DND-41 (cell line): ENCODE measurements at regions not wholly inside any gene's neighbourhood (a gene's known extent, or its start where the extent isn't known, plus 50 kb on each side); places are given as distances from the start of the nearest gene placed in this dataset.

Experiments
- ATAC-seq: fragments of 200-7000 bp; cut with Tn5 transposase; 3 replicates; pipeline ENCODE4 v1.9.1; 2021; ENCODE audit warnings: low read depth; ENCODE audit not compliant: insufficient read depth
- DNase-seq: peaks from one replicate; pipeline ENCODE4 v3.0.0-alpha.2; 2020
- H2AFZ ChIP-seq: 2 replicates; pipeline ENCODE4 v1.6.0; 2012; ENCODE audit warnings: low read depth, low read length
- H3K27ac ChIP-seq: 2 replicates; pipeline ENCODE4 v1.5.1; 2012; ENCODE audit warnings: low read length, inconsistent platforms
- H3K27me3 ChIP-seq: fragments of 200-600 bp; sonication (generic); 2 replicates; pipeline ENCODE4 v1.6.0; 2012; ENCODE audit warnings: low read length, mild to moderate bottlenecking, inconsistent platforms; ENCODE audit not compliant: insufficient read depth, poor library complexity
- H3K36me3 ChIP-seq: 2 replicates; pipeline ENCODE4 v1.5.1; 2012; ENCODE audit warnings: low read length, inconsistent platforms; ENCODE audit not compliant: insufficient read depth
- H3K4me1 ChIP-seq: 2 replicates; pipeline ENCODE4 v1.5.1; 2012; ENCODE audit warnings: mild to moderate bottlenecking, low read length; ENCODE audit not compliant: insufficient read depth
- H3K4me2 ChIP-seq: 2 replicates; pipeline ENCODE4 v1.6.0; 2012; ENCODE audit warnings: mild to moderate bottlenecking, moderate library complexity, low read length, inconsistent platforms; ENCODE audit not compliant: insufficient read depth
- H3K4me3 ChIP-seq, 2 experiments: fragments of 200-600 bp in 1 of 2; shearing (Covaris generic) in 1 of 2; 2 replicates each; pipeline ENCODE4 v1.5.1; 2012 to 2016; ENCODE audit warnings: inconsistent platforms in 2 of 2, low read length in 2 of 2, mild to moderate bottlenecking in 2 of 2, low read depth in 1 of 2, moderate library complexity in 1 of 2
- H3K79me2 ChIP-seq: 2 replicates; pipeline ENCODE4 v1.6.0; 2012; ENCODE audit warnings: low read length, inconsistent platforms; ENCODE audit not compliant: insufficient read depth
- H3K9ac ChIP-seq: 2 replicates; pipeline ENCODE4 v1.6.0; 2012; ENCODE audit warnings: low read depth, mild to moderate bottlenecking, inconsistent platforms, low read length, moderate library complexity
- H3K9me3 ChIP-seq: 2 replicates; pipeline ENCODE4 v1.5.1; 2012; ENCODE audit warnings: low read length, moderate library complexity, mild to moderate bottlenecking, inconsistent platforms; ENCODE audit not compliant: insufficient read depth, severe bottlenecking
- H4K20me1 ChIP-seq: 2 replicates; pipeline ENCODE4 v1.6.0; 2012; ENCODE audit warnings: low read length; ENCODE audit not compliant: insufficient read depth
- CTCF ChIP-seq: IDR thresholded peaks from 2 replicates; pipeline ENCODE4 v1.5.1; 2012; ENCODE audit warnings: borderline replicate concordance, low read length, moderate library complexity, mild to moderate bottlenecking; ENCODE audit not compliant: poor library complexity, severe bottlenecking; ENCODE audit errors: extremely low read depth
- EZH2 ChIP-seq: IDR thresholded peaks from 3 replicates; pipeline ENCODE4 v1.6.1; 2012; ENCODE audit warnings: borderline replicate concordance, low read depth, mild to moderate bottlenecking, moderate library complexity, low read length, inconsistent platforms; ENCODE audit not compliant: severe bottlenecking

GRCh38 chr5:104965006-104965405, 1402.4 kb upstream of the NUDT12 start:
- Histone ChIP-seq H2AFZ (no peak overlapping the region), H3K27me3 (no peaks in the 10 kb centered on the region), H3K9ac (no peak overlapping the region), H3K4me1 (no peaks in the 10 kb centered on the region), H3K36me3 (no peaks in the 10 kb centered on the region), H3K27ac (no peak overlapping the region), H3K4me3 (no peak overlapping the region), H3K9me3 (no peaks in the 10 kb centered on the region), H4K20me1 (no peaks in the 10 kb centered on the region), H3K4me2 (no peak overlapping the region), H3K79me2 (no peaks in the 10 kb centered on the region)
- no peak for TF ChIP-seq EZH2
- TF ChIP-seq CTCF: no peak
- DNase-seq: no peak
- no peak for ATAC-seq

GRCh38 chr5:104955479-104955878, 1392.9 kb upstream of the NUDT12 start:
- DNase-seq (no peak), ATAC-seq (no peak)
- Histone ChIP-seq H3K4me1 (no peaks in the 10 kb centered on the region), H3K27me3 (no peaks in the 10 kb centered on the region), H3K36me3 (no peaks in the 10 kb centered on the region), H2AFZ (no peak overlapping the region), H4K20me1 (no peaks in the 10 kb centered on the region), H3K79me2 (no peaks in the 10 kb centered on the region), H3K4me3 (no peak overlapping the region), H3K9me3 (peaks cover 4% of the 10 kb centered on the region), H3K4me2 (no peak overlapping the region), H3K9ac (no peak overlapping the region), H3K27ac (no peak overlapping the region)
- TF ChIP-seq EZH2: no peak
- no peak for TF ChIP-seq CTCF

GRCh38 chr5:104952876-104953275, 1390.3 kb upstream of the NUDT12 start:
- Histone ChIP-seq H3K4me2 (no peak overlapping the region), H2AFZ (no peak overlapping the region), H3K4me1 (no peaks in the 10 kb centered on the region), H3K27me3 (no peaks in the 10 kb centered on the region), H3K4me3 (no peak overlapping the region), H3K9me3 (peaks cover 4% of the 10 kb centered on the region), H4K20me1 (no peaks in the 10 kb centered on the region), H3K36me3 (no peaks in the 10 kb centered on the region), H3K9ac (no peak overlapping the region), H3K79me2 (no peaks in the 10 kb centered on the region), H3K27ac (no peak overlapping the region)
- ATAC-seq (no peak), DNase-seq (no peak)
- no peak for TF ChIP-seq CTCF
- no peak for TF ChIP-seq EZH2

- no peak overlapping the region for H3K9ac ChIP-seq
- no peaks in the 10 kb centered on the region for H3K79me2 ChIP-seq
- ATAC-seq (no peak), DNase-seq (no peak)
- H3K27me3 ChIP-seq: no peaks in the 10 kb centered on the region
- H3K36me3 ChIP-seq: no peaks in the 10 kb centered on the region
- no peak overlapping the region for H3K4me2 ChIP-seq
- peaks cover 4% of the 10 kb centered on the region for H3K9me3 ChIP-seq
- no peak overlapping the region for H3K27ac ChIP-seq
- TF ChIP-seq CTCF: no peak
- TF ChIP-seq EZH2: no peak
- H2AFZ ChIP-seq: no peak overlapping the region
- H3K4me3 ChIP-seq: no peak overlapping the region
- H3K4me1 ChIP-seq: no peaks in the 10 kb centered on the region
- H4K20me1 ChIP-seq: no peaks in the 10 kb centered on the region
Measured at GRCh38 chr5:104951829-104952228, 1389.2 kb upstream of the NUDT12 start.
